HG02840 (cell line): ENCODE measurements at regions not wholly inside any gene's neighbourhood (a gene's known extent, or its start where the extent isn't known, plus 50 kb on each side); places are given as distances from the start of the nearest gene placed in this dataset.

Experiments
- ATAC-seq: cut with Tn5 transposase; IDR thresholded peaks from one replicate; pipeline ENCODE4 v1.9.1; 2021; ENCODE audit warnings: mild to moderate bottlenecking, moderate library complexity, moderate number of reproducible peaks; ENCODE audit not compliant: unreplicated experiment, low FRiP score

DNA sequence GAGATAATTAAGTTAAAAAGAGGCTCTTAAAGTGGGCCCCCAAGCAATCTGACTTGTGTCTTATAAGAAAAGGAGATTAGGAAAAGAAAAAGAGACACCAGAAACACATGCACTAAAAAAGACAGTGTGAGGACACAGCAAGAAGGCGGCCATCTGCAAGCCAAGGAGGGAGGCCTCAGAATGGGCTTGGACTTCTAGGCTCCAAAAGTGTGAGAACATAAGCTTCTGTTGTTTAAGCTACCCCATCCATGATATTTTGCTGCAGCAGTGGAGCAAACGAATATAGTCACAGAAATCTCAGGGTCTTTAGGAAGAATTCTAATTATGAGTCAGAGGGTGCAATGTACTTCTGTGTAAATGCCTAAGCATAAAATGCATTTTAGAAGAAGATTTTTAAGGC lies 399.3 kb upstream of the MMADHC start:
- no peak for ATAC-seq

DNA sequence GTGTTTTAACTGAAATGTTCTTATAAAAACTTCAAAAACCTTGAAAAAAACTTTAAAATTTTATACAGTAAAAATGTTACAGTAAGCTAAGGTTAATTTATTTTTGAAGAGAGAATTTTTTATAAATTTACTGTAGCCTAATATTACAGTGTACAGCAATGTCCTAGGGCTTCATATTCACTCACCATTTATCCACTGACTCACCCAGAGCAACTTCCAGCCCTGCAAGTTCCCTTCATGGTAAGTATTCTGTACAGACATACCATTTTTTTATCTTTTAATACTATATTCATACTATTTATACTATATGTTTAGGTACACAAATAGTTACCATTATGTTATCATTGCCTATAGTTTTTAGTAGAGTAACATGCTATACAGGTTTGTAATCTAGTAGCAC lies 396.7 kb upstream of the MMADHC start:
- ATAC-seq = no peak

GRCh38 chr2:149972066-149972465 lies 384.5 kb upstream of the MMADHC start:
- ATAC-seq = no peak

DNA sequence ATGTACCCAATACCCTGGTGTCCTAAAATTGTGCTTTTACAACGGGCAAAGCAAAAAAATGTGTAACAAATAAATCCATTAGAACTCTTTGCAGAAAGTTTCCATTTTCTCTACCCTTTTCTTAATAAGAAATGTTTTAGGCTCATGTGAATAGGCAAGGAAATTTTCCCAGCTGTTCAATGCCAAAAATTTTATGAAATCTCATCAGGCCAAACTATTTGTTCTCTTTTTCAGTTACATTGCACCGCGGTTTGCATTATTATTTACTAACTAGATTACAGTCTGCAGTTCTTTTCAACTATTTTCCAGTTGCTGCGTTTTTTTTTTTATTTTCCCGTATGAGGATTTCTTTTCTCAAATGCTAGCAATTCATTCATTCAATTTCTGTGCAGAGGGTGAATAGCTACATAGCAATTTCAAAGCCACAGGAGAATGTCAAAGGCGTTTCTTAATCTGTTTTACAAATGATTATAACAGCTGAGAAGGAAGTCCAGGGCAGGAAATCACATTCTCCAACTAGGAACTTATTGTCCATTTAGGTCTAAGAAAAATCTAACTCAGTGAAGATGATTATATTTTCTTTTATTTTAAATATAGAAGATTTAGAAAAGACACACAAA lies 367.5 kb upstream of the MMADHC start:
- no peak for ATAC-seq

- no peak for ATAC-seq
Observed at GRCh38 chr2:149953627-149954026, 366.1 kb upstream of the MMADHC start.

GRCh38 chr2:149931486-149931885 lies 343.9 kb upstream of the MMADHC start:
- no peak for ATAC-seq

GRCh38 chr2:149928011-149928410 lies 340.4 kb upstream of the MMADHC start:
- no peak for ATAC-seq

DNA sequence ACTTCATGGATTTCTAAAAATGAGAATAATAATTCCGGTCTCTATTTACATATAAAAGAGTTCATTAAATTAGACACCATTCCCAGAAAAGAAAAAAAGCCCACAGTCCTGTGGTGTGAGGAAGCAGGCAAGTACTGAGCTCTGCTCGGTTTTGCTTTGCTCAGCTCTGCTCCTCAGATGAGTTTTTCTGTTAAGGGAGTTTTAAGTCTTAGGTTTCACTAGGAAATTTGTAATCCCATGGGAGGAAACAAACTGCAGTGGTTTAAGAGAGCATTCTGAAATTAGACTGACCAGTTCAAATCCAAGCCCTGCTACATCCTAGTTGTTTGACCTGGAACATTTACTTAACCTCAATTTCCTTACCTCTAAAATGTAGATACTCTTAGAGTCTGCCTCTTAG lies 338.6 kb upstream of the MMADHC start:
- no peak for ATAC-seq

DNA sequence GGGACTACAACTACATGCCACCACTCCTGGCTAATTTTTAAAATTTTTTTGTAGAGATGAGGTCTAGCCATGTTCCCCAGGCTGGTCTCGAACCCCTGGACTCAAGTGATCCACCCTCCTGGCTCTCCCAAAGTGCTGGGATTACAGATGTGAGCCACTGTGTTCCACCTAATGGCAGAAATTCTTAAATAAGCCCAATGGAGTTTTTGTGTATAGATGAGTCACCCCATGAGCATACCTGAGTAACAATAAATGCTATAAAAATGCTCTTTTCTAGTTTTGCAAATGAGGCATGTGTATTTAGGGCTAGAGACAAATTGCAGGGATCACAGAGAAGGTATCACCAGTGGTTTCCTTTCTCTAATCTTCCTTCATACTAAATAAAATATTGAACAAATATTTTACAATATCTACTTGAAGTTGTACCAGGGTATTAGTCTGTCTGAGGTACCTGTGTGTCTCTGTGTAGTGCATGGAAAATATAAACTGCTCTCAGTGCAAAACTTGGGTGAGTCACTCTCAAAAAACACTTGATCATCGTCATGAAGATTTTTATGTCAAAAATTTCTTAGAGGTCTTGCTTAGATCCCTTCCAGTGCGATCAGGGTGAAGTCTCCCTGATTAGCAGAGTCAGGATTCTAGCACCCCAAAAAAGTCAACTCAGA lies 337.1 kb upstream of the MMADHC start:
- no peak for ATAC-seq

DNA sequence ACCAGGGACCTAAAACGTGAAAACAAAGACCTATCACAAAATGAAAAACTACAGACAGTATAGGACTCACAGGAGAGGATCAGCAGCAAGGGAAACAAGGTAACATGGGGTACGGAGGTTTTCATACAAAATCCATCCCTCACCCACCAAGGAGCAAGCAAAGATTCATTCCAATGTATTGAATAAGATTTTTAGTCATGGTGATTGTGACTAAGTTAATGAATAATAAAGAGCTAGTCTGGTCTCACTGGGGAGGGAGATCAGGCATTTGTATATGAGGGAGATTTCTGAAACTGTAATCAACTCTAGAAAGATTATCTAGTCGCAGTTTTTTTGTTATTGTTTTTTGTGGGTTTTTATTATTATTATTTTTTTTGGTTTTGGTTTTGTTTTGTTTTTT lies 336.5 kb upstream of the MMADHC start:
- ATAC-seq = no peak

DNA sequence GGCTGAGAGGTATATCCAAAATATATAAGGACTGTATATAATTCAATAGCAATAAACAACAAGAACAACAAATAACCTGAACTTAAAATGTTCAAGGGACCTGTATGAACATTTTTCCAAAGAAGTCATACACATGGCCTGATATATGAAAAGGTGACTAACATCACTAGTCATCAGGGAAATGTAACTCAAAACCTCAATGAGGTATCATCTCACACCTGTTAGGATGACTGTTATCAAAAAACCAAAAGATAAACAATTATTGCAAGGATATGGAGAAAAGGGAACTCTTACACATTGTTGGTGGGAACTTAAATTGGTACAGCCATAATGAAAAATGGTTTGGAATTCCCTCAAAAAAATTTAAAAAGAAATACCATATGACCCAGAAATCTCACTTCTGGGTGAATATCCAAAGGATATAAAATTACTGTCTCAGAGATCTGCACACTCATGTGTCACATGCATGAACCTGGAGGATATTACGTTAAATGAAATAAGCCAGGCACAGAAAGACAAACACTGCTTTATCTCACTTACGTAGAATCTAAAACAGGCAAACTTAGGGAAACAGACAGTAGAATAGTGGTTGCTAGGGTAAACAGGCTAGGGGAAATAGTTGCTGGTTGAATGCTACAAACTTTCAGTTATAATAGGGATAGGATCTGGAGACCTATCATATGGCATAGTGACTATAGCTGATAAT lies 334.5 kb upstream of the MMADHC start:
- no peak for ATAC-seq

- ATAC-seq = no peak
Observed at GRCh38 chr2:149920389-149920788, 332.8 kb upstream of the MMADHC start.

GRCh38 chr2:149915151-149915550 lies 327.6 kb upstream of the MMADHC start:
- ATAC-seq = no peak

- ATAC-seq = no peak
Observed at GRCh38 chr2:149908726-149909683, 321.4 kb upstream of the MMADHC start.

DNA sequence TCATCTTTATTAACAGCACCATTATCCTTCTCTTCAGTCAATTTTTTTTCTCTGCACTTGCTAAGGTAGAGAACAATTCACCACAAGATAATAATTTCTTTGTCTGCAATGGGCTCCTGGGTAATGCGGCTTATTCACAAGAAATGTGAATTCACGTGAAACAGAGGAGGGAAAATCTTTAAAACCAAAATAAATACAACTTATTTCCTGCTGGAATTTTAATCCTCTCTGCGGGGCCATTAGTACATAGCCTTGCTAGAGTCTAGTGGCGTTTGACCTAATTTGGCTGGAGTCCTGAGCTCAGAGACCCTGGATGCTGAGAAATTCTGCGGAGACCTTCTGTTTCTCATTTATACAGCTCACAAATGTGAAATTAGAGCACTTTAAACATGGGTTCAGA lies 319.3 kb upstream of the MMADHC start:
- ATAC-seq = no peak

GRCh38 chr2:149904352-149905175 lies 317.0 kb upstream of the MMADHC start:
- ATAC-seq = no peak

- ATAC-seq = no peak
Observed at GRCh38 chr2:149903626-149904025, 316.1 kb upstream of the MMADHC start.

GRCh38 chr2:149902081-149902480 lies 314.5 kb upstream of the MMADHC start:
- ATAC-seq = no peak

GRCh38 chr2:149901231-149901859 lies 313.8 kb upstream of the MMADHC start:
- no peak for ATAC-seq
